Epithelial cell of proximal tubule (primary cell): ENCODE measurements at regions not wholly inside any gene's neighbourhood (a gene's known extent, or its start where the extent isn't known, plus 50 kb on each side); places are given as distances from the start of the nearest gene placed in this dataset.
A peak's percentile ranks its signal among the peaks of the same experiment; 100 is the strongest.
"Not testable (repeated sequence)": the region's sequence is repeated elsewhere in the genome, so short reads cannot be mapped to it uniquely, and the experiment has no call there.

Experiments used
- DNase-seq: peaks from one replicate; pipeline ENCODE4 v3.0.0-alpha.2; 2011; ENCODE audit warnings: low read depth
- H3K4me3 ChIP-seq: 2 replicates; pipeline ENCODE4 v1.5.1; 2011; ENCODE audit warnings: low read depth, mild to moderate bottlenecking, low read length
- CTCF ChIP-seq: conservative IDR thresholded peaks from 2 replicates; pipeline ENCODE4 v1.5.1; 2012; ENCODE audit warnings: low read depth, mild to moderate bottlenecking, low read length

DNA sequence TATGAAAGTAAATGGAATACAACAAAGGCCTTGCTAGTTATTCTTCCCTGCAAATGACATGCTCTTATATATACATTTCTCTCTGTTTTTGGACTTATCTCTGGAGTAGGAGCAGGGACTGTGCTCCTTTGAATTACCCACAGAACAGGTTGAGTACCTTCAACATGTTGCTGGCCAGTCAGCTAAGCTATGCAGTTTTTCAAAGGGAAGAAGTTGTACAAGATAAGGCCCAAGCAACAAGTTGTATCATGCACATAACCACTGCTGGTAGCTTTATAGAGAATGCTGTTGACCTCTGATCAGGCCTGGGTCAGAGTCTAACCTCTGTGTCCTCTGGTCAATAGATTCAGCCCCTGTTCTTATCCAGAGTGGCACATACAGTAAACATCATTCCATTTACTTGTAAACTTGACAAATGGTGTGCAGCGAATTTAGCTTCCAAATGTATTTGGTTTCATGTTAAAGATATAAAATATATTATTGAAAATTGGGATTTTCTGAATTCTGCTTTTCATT lies 99.6 kb downstream of the C11orf87 start:
- TF ChIP-seq CTCF: no peak
- DNase-seq: no peak
- H3K4me3 ChIP-seq: no peak overlapping the region

DNA sequence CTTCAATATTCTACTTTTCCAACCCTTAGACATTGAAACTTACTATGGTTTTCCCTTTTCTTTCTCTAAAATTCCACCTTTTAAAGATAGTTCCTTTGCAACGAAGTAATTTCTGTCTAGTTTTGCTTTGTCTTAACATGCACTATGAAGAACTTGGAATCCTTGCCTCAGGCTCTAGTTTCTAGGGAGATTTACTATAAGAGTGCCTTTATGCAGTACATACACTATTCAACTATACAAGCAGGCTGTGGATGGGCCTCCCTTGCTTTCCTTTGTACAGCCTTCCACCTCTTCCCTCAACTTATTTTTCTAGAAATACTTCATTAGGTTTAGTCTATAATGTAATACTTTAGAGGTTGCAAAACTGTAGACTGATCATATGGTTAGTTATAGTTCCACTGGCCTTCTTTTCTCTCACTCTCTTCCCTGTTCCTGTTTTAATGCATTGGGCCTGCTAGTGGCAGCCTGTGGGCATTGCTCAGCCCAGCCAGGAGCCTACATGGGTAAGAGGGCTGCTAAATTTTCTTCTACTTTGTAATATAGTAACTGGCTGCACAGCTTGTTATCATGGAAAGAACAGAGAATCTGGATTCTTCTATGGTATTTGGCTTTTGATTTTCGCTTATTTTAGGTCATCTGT lies 100.2 kb downstream of the C11orf87 start:
- peak; percentile 15 for TF ChIP-seq CTCF
- no peak overlapping the region for H3K4me3 ChIP-seq
- DNase-seq: no peak

DNA sequence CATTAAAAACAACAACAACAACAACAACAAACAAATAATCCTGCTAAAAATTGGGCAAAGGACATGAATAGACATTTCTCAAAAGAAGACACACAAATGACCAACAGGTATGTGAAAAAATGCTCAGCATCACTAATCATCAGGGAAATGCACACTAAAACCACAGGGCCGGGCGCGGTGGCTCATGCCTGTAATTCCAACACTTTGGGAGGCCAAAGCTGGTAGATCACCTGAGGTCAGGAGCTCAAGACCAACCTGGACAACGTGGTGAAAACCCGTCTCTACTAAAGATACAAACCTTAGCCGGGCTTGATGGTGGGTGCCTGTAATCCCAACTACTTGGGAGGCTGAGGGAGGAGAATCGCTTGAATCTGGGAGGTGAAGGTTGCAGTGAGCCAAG lies 103.6 kb downstream of the C11orf87 start:
- H3K4me3 ChIP-seq, DNase-seq: not testable (repeated sequence)

- no peak for TF ChIP-seq CTCF
- DNase-seq: no peak
- no peak overlapping the region for H3K4me3 ChIP-seq
These were observed 104.1 kb downstream of the C11orf87 start for GRCh38 chr11:109526061-109526460.

GRCh38 chr11:109526931-109527330 lies 104.9 kb downstream of the C11orf87 start:
- H3K4me3 ChIP-seq: no peak overlapping the region
- TF ChIP-seq CTCF: no peak
- DNase-seq: no peak

DNA sequence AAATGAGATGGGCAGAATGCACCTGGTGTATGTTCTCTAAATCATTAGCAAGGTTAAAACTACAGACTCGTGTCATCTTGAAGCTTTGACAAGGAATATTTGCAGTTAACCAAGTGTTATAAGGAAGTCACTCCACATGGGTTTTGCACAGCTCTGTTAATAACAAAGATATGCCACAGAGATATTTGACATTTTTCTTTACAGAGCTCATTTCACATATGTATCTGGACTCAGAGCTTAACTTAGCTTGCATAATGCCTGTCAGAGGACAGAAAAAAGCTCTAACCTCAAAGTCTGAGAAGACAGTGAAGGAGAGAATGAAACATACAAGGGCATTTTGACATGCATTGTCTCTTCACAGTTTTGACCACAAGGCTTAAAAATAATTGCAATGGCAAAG lies 105.5 kb downstream of the C11orf87 start:
- no peak for DNase-seq
- no peak for TF ChIP-seq CTCF

GRCh38 chr11:109547356-109548027 lies 125.5 kb downstream of the C11orf87 start:
- no peak overlapping the region for H3K4me3 ChIP-seq
- TF ChIP-seq CTCF: no peak
- DNase-seq: peak; percentile 51

More for the DNA sequence above, 105.5 kb downstream of the C11orf87 start:
- no peak overlapping the region for H3K4me3 ChIP-seq
